ENCODE measurements at regions not wholly inside any gene's neighbourhood (a gene's known extent, or its start where the extent isn't known, plus 50 kb on each side); places are given as distances from the start of the nearest gene placed in this dataset.

DNA sequence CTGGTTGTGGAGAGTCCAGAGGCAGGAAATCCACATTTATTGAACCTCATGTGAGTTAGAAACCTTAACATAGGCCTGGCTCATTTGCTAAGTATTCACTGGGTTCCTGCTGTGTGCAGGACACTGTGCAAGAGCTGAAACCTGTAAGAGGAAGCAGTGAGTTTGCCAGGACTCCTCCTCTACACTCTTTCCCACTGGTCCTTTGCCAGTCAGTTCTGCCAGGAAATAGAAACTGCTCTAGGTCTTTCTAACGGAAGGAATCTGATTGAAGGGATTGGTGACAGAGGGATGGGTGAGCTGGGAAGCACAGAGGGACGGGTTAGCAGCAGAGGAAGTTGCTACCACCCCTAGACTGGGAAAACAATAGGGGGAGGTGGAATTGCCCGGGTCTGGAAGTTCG lies 234.2 kb upstream of the ECI2 start:
- H3K4me3 ChIP-seq (ENCODE audit: low read depth, low read length): no peak overlapping the region
- DNase-seq (ENCODE audit: low read depth): no peak
- TF ChIP-seq, protein P1, sequence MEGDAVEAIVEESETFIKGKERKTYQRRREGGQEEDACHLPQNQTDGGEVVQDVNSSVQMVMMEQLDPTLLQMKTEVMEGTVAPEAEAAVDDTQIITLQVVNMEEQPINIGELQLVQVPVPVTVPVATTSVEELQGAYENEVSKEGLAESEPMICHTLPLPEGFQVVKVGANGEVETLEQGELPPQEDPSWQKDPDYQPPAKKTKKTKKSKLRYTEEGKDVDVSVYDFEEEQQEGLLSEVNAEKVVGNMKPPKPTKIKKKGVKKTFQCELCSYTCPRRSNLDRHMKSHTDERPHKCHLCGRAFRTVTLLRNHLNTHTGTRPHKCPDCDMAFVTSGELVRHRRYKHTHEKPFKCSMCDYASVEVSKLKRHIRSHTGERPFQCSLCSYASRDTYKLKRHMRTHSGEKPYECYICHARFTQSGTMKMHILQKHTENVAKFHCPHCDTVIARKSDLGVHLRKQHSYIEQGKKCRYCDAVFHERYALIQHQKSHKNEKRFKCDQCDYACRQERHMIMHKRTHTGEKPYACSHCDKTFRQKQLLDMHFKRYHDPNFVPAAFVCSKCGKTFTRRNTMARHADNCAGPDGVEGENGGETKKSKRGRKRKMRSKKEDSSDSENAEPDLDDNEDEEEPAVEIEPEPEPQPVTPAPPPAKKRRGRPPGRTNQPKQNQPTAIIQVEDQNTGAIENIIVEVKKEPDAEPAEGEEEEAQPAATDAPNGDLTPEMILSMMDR (IDR thresholded peaks at IDR 0.05; ENCODE audit: insufficient read depth, low read depth, low read length): no peak

DNA sequence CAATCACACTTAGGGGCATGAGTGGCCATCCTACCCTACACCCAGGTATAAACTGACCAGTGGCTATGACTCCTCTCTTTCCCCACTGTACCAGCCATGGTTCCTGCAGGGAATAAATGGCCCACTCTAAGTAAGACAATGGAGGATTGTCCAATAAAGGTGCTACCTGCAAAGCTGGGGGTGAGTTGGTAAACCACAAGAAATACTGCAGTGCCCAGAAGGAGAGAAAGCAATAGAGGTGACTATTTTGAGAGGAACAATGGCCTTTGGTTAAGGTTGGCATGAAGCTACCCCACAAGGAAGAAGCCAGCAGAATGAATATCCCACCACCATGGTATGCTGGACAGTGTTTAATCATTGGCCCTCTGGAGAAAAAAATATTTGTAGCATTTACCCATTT lies 233.3 kb upstream of the ECI2 start:
- DNase-seq (ENCODE audit: low read depth): no peak
- TF ChIP-seq, protein P1 (IDR thresholded peaks at IDR 0.05; ENCODE audit: insufficient read depth, low read depth, low read length): no peak
- H3K4me3 ChIP-seq (ENCODE audit: low read depth, low read length): no peak overlapping the region

DNA sequence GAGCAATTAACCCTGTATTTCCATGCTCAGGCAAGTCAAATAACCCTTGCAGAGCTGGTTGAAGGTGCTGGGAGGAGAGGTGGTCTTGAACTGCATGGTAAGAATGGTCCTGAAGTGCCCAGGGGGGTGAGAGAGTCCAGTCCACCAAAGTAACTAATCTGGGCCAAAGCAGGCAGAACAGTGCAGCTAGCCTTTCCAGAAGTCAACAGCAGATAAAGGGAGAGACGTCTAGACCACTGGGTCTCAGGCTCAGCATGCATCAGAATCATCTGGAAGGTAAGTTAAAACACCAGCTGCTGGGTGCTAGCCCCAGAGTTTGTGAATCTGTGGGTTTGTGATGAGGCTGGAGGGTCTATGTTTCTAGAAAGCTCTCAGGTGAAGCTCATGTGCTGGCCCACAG lies 232.3 kb upstream of the ECI2 start:
- H3K4me3 ChIP-seq (ENCODE audit: low read depth, low read length): no peak overlapping the region
- no peak for DNase-seq (ENCODE audit: low read depth)
- TF ChIP-seq, protein P1 (IDR thresholded peaks at IDR 0.05; ENCODE audit: insufficient read depth, low read depth, low read length): no peak

DNA sequence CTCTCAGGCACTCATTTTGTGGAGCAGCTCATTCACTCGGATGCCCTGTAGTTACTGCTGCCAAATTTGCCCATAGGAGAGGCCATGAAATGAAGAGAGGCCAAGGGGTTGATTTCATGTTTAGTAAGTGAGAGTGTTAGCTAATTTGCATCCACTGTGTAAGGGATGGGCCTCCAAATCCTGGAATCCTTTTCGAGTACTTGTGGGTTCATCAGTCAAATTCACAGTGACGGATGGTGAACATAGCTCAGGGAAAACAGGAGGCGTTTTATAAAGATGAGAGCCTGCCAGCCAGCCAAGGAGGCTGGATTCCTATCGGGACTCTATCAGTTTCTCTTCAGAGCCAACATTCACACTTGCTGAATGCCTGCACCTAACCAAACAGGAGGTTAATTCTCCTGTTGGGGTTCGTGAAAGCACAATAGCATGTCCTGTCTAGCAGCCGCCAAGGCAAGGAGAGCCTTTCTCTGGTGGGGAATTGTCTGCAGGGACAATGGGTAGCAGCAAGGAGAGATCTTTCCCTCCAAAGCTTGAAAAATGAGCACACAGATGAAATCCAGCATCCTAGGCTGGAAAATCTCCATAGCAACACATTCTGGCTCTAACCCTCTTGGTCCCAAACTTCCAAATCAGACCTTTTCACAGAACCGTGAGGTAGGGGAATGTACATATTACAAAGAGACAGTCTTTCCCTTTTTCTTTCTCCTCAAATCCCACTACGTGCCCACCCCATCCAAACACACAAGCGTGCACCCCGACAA lies 231.4 kb upstream of the ECI2 start:
- no peak overlapping the region for H3K4me3 ChIP-seq (ENCODE audit: low read depth, low read length)
- no peak for DNase-seq (ENCODE audit: low read depth)
- TF ChIP-seq, protein P1 (IDR thresholded peaks at IDR 0.05; ENCODE audit: insufficient read depth, low read depth, low read length): no peak

DNA sequence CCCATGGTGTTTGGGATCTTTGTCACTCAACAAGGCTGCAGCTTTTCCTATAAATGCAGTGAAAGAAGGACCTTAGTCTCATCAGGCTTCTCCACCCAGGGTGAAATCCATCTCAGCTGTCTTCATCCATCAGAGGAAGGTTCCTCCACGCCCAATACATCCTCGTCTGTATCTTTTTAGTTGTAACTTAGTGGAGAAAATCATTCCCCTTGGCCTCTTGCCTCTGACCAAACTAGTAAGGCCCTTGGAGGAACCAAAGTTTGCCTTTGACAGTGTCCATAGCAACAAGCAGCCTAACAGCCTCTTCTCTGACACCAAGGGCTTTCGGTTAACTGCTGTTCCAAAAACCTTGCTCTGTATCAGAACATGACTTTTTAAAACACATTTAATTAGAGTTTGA lies 230.3 kb upstream of the ECI2 start:
- no peak for DNase-seq (ENCODE audit: low read depth)

DNA sequence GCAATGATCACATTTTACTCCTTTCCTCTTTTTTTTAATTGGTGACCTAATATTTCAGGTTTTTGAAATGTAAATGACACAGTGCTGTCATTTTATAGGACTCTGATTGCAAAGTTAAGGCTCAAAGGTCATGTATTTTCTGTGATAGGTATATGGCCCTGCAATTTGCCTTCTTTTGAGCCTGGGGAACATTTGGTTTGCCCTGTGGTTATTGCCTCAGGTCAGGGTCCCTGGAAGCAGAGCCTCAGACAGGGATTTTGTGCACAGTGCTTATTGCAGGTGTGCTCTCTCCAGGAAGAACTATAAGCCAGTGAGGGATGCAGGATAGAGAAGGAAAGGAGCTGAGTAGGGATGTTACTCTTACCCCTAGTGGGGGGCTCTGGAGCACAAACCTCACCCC lies 229.3 kb upstream of the ECI2 start:
- no peak overlapping the region for H3K4me3 ChIP-seq (ENCODE audit: low read depth, low read length)
- DNase-seq (ENCODE audit: low read depth): no peak
- TF ChIP-seq, protein P1 (IDR thresholded peaks at IDR 0.05; ENCODE audit: insufficient read depth, low read depth, low read length): no peak

More for the DNA sequence above, 230.3 kb upstream of the ECI2 start:
- no peak overlapping the region for H3K4me3 ChIP-seq (ENCODE audit: low read depth, low read length)
- TF ChIP-seq, protein P1 (IDR thresholded peaks at IDR 0.05; ENCODE audit: insufficient read depth, low read depth, low read length): no peak

DNA sequence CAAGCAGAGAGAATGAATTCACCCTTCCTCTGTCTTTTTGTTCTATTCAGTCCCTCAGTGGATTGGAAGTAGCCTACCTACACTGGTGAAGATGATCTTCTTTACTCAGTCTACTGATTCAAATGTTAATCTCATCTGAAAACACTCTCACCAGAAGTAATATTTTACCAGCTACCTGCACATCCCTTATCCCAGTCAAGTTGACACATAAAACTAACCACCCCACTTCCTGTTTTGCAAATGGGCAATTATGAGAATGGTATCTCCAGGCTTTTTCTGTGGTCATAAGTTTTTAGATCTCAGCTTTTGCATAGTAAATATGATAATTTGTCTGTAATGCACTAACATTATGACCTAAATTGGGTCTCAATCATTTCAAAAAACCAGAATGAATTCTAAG lies 228.8 kb upstream of the ECI2 start:
- DNase-seq (ENCODE audit: low read depth): no peak
- TF ChIP-seq, protein P1 (IDR thresholded peaks at IDR 0.05; ENCODE audit: insufficient read depth, low read depth, low read length): no peak

More for the DNA sequence above, 228.8 kb upstream of the ECI2 start:
- H3K4me3 ChIP-seq (ENCODE audit: low read depth, low read length): no peak overlapping the region

Data from fibroblast of villous mesenchyme (primary cell).